ENCODE measurements at regions not wholly inside any gene's neighbourhood (a gene's known extent, or its start where the extent isn't known, plus 50 kb on each side); places are given as distances from the start of the nearest gene placed in this dataset.

- Histone ChIP-seq H3K4me2 (ENCODE audit: low read depth, low read length) (no peak overlapping the region), H3K4me1 (ENCODE audit: insufficient read depth, low read length) (no peaks in the 10 kb centered on the region), H2AFZ (ENCODE audit: low read length) (no peak overlapping the region), H3K36me3 (replicated peaks in 1 of 2; ENCODE audit: control insufficient read depth in 1 of 2, insufficient read depth in 2 of 2, low read length in 2 of 2) (no peaks in the 10 kb centered on the region), H4K20me1 (ENCODE audit: insufficient read depth, low read length) (no peaks in the 10 kb centered on the region), H3K9me3 (ENCODE audit: low read length) (no peaks in the 10 kb centered on the region), H3K79me2 (ENCODE audit: insufficient read depth, low read length) (no peaks in the 10 kb centered on the region), H3K27ac (ENCODE audit: extremely low read length, insufficient read depth, low read length) (no peak overlapping the region), H3K27me3 (ENCODE audit: control insufficient read depth in 1 of 2, insufficient read depth in 2 of 2, low read length in 2 of 2) (no peaks in the 10 kb centered on the region; a peak in 1 of 5 replicates), H3K9ac (ENCODE audit: insufficient read depth, low read depth, low read length) (no peak overlapping the region), H3K4me3 (replicated peaks in 1 of 3; ENCODE audit: insufficient read depth in 1 of 3, low read depth in 2 of 3, low read length in 3 of 3) (no peak overlapping the region)
- FAIRE-seq (no peak), DNase-seq (ENCODE audit: low spot score) (no peak), ATAC-seq (no peak)
- intact Hi-C loops (cut with micrococcal nuclease; ENCODE audit: unreplicated experiment) = no loop called here
- WGBS (ENCODE audit: low lambda C conversion rate) = 26% methylated on average over 2 of the region's 2 CpGs
- ChIA-PET POLR2A (no interaction called here), CTCF (ENCODE audit: low intra/inter-chr PET ratio, low total read pairs) (no interaction called here)
- in situ Hi-C loops (cut with HindIII; ENCODE audit: extremely low pct_ligation_motif_present, low pct_unique_long_range_greater_than_20kb) = no loop called here
- no peak for TF ChIP-seq ZMYM3 (CRISPR knock-in tag; IDR thresholded peaks at IDR 0.05)
- no peak for TF ChIP-seq AHR (CRISPR knock-in tag; IDR thresholded peaks at IDR 0.05)
- no peak for TF ChIP-seq ZNF383 (CRISPR knock-in tag; IDR thresholded peaks at IDR 0.05; ENCODE audit: borderline replicate concordance)
- no peak for TF ChIP-seq REXO4 (CRISPR knock-in tag; IDR thresholded peaks at IDR 0.05; ENCODE audit: borderline replicate concordance)
- no peak for TF ChIP-seq TFDP2 (CRISPR knock-in tag; IDR thresholded peaks at IDR 0.05)
- TF ChIP-seq DPF2 (CRISPR knock-in tag; IDR thresholded peaks at IDR 0.05; ENCODE audit: borderline replicate concordance, low read depth) = no peak
- TF ChIP-seq MZF1 (CRISPR knock-in tag; IDR thresholded peaks at IDR 0.05; ENCODE audit: borderline replicate concordance) = no peak
- TF ChIP-seq IKZF5 (CRISPR knock-in tag; IDR thresholded peaks at IDR 0.05) = no peak
- TF ChIP-seq GABPA (IDR thresholded peaks at IDR 0.05; ENCODE audit: low read depth, low read length) = no peak
- no peak for TF ChIP-seq GABPA (CRISPR knock-in tag; IDR thresholded peaks at IDR 0.05; ENCODE audit: low read depth)
- no peak for TF ChIP-seq JDP2 (CRISPR knock-in tag; IDR thresholded peaks at IDR 0.05; ENCODE audit: borderline replicate concordance)
- no peak for TF ChIP-seq RARG (CRISPR knock-in tag; IDR thresholded peaks at IDR 0.05; ENCODE audit: low read depth)
- no peak for TF ChIP-seq PHB2 (IDR thresholded peaks at IDR 0.05; ENCODE audit: partially characterized antibody)
- no TSS peak for BruUV-seq (replicated peaks)
Observed at GRCh38 chr3:62997369-62997768, 122.2 kb upstream of the CADPS start.
